NCI-H2171 (cell line): ENCODE measurements at regions not wholly inside any gene's neighbourhood (a gene's known extent, or its start where the extent isn't known, plus 50 kb on each side); places are given as distances from the start of the nearest gene placed in this dataset.

Source experiments
- DNase-seq: peaks from one replicate; lab custom pipeline; 2025; lab: John Stamatoyannopoulos, UW

DNA sequence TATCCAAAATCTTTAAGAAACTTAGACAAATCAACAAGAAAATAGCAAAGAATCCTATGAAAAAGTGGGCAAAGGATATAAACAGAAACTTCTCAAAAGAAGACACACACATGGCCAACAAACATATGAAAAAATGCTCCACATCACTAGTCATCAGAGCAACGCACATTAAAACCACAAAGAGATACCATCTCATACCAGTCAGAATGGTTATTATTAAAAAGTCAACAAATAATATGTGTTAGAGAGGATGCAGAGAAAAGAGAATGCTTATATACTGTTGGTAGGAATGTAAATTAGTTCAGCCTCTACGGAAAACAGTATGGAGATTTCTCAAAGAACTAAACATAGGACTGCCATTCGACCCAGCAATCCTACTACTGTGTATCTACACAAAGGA, 212.0 kb upstream of the DTNBP1 start:
- no peak for DNase-seq

DNA sequence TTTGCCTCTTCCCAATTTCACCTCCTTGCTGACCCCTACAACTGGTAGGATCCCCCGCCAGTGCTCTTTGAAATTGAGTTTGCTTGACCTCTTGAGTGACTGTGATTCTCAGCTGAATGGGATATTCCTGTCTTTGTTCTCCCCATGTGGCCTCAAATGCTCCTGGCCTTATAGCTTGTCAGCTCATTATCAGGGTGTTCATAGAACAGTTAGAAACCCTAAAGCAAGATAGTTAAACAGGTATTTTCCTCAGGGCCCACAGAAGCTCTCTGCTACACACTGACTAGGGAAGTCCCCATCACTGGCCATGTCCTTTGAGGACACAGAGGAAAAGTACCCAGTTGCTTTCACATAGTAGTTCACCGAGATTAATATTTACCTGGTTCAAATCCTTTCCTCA, 211.5 kb upstream of the DTNBP1 start:
- no peak for DNase-seq

DNA sequence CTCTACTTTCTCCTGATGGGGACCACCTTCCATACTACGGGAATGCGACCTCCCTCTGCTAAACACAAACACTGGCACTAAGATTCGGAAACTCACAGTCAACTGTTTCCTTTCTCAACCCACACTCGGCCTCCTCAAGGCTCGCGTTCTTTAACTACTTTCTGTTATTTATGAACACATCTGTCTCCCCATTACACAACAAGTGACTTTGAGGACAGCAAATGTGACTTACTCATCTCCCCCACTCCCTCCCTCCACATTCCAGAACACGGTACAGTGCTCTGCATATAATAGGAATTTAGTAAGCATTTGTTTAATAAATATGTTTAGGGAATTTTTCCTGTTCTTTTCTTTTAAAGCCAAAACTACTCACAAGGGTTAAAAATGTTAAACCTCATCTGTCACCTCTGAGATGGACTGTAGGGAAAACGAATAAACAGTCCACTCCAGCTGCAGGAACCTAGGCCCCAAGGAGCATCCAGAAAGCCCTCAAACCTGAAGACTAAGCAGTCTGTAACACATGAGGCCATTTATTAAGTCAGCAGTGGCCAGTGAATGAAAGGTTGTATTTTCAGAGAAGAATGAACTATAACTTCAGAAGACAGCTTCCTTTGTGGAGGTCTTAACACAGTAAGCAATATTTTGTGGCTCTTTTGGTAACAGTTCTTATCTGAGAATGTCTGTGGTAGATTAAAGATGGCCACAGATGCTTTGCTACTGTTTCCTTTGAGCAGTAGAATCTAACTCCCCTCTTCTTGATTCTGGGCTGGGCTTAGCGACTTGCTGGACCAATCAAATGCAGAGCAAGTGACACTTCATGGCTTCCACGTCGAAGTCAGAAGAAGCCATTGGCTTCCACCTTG, 209.6 kb upstream of the DTNBP1 start:
- DNase-seq: no peak

- peak; percentile 44 for DNase-seq
Measured at GRCh38 chr6:15871276-15871675, 208.4 kb upstream of the DTNBP1 start.

GRCh38 chr6:15870333-15871043, 207.7 kb upstream of the DTNBP1 start:
- DNase-seq: no peak

DNA sequence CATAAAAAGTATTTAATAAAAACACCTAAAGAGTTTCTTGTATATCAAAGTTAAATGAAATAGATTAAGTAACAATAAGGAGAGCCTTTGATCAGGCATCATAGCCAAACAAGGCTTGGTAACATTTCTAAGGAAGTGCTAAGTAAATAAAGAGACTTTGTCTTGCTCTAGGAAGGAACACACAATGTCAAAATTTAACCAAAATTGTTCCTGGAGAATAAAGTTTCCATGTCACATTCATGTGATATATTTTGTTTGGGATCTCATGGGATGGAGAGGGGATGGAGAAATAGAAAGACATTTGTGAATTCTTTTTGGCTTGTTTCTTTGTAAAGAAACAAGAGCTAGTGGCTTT, 201.9 kb upstream of the DTNBP1 start:
- DNase-seq: no peak

- DNase-seq: no peak
Measured at GRCh38 chr6:15864038-15864707, 201.3 kb upstream of the DTNBP1 start.

- DNase-seq: no peak
Measured at GRCh38 chr6:15862810-15863209, 200.0 kb upstream of the DTNBP1 start.

DNA sequence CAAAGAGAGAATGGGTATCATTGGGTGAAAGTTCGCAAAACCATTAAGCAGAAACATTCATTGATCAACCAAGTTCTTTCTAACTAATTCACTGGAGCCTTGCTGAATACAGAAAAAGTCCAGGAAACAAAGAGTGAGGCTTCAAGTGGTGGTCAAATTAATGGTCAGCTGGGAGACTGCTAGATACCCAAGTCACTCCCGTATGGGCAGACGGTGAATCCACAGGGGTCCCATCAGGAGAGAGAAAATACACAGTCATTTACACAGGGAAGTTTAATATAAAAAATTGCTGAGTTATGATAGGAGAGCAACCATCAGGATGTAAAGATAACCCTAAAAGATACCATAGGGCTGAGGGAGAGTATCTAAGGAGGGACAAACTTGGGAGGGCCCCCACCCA, 198.7 kb upstream of the DTNBP1 start:
- no peak for DNase-seq

- DNase-seq: no peak
Measured at GRCh38 chr6:15854826-15855710, 192.2 kb upstream of the DTNBP1 start.

GRCh38 chr6:15854378-15854777, 191.6 kb upstream of the DTNBP1 start:
- DNase-seq: no peak

DNA sequence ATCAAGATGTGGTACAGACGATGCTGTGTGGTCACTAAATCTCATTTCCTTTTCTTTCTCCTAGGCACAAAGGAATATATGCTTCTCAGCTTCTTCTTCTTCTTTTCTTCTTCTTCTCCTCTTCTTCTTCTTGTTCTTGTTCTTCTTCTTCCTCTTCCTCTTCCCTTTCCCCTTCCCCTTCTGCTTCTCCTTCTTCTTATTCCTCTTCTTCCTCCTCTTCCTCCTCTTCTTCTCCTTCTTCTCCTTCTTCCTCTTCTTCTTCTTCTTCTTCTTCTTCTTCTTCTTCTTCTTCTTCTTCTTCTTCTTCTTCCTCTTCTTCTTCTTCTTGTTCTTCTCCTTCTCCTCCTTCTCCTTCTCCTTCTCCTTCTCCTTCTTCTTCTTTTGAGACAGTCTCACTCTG, 190.4 kb upstream of the DTNBP1 start:
- no peak for DNase-seq

DNA sequence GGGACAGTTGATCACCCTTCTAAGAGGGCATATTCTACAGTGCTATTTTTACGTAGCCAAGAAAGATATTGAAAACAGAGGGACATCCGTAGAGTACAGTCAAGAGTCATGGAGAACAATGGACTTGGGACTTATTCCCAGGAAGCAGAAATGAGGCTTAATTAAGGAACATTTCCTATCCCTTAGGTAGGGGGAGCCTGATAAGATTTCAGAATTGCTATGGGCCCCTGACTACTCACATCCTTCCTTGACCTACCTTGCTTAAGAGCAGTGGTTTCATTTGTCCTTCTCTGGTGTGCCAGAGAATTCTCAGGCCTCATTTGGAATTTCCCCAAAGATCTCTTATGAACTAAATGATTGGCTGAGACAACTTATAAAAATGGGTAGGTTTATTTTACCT, 189.5 kb upstream of the DTNBP1 start:
- no peak for DNase-seq

DNA sequence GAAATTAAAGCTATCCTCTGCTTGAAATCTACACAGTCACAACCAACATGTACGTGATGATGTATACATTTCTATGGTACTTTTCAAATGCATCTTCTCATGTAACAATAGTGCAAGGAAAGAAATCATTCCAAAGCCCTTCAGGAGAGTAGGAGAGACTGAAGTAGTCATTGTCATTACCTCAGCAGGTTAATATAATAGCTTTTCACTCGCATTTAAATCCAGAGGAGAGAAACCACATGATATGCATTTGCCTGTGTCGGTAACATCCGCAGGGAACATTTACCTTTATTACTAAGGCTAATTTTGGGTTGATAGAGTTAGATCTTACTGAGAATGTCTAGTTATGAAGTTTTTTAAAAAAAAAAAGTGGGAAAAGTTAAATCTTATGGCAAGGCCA, 186.6 kb upstream of the DTNBP1 start:
- no peak for DNase-seq

DNA sequence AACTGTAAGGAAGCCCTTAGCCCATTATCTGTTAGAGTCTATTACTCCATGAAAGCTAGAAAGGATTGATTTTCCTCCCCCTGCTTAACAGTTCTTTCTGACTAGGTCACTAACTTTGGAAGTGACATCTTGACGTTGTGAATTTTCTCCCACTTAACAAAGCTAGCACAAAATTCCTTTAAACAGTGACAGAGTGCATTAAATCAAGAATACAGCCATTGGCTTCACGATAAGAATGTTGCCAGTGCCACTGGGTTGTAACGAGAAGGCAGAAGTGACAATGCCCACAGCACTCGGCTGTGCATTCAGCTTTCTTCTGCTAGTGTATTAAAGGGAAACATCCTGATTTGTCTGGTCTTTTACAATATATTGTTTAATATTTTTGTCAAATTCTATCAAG, 182.7 kb upstream of the DTNBP1 start:
- no peak for DNase-seq

DNA sequence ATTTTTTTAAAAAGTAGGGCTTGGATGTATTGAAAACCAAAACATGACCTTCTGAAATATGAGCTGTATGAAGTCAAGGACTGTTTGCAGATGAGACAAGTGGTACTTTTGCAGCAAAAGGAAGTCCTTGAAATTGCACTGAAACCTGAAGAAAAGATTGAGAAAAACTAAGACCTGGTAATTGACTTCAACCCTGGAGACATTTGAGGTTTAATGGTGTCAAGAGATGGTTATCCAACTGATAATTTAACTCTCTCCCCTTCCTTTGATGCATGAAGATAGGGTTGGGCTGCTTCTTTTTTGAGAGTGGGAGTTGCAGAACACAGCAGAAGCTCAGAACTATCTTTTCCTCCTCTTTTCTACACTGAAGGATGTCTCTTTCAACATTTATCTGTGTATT, 180.9 kb upstream of the DTNBP1 start:
- DNase-seq: no peak

DNA sequence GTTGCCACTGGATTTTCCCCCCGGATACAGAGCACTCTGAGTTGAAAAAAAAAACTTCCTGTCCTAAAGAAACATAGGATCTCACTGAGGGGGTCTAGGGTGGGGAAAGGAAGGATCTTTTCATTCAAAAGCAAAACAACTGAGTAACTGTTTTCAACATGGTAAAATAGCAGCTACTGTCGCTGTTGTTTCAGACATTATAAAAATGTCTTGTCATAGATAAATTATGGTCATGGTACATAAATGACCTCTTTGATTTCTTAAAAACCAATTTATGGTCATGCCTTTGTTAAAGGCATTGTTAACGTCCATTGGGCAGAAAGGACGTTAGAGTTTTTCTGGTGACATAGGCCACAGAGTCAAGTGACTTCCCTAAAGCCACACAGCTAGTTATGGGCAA, 180.4 kb upstream of the DTNBP1 start:
- no peak for DNase-seq

GRCh38 chr6:15842727-15843117, 179.9 kb upstream of the DTNBP1 start:
- DNase-seq: no peak

- no peak for DNase-seq
Measured at GRCh38 chr6:15841937-15842726, 179.3 kb upstream of the DTNBP1 start.

GRCh38 chr6:15839969-15840541, 177.2 kb upstream of the DTNBP1 start:
- no peak for DNase-seq

- DNase-seq: no peak
Measured at GRCh38 chr6:15837205-15837604, 174.4 kb upstream of the DTNBP1 start.
